K562 (cell line): ENCODE measurements at regions not wholly inside any gene's neighbourhood (a gene's known extent, or its start where the extent isn't known, plus 50 kb on each side); places are given as distances from the start of the nearest gene placed in this dataset.

Experiments used
- ASH1L ChIP-seq: fragments of 450-650 bp; IDR thresholded peaks from 2 replicates; pipeline ENCODE4 v1.6.1; 2018; ENCODE audit warnings: borderline replicate concordance, mild to moderate bottlenecking, low read depth; ENCODE audit not compliant: partially characterized antibody
- CBFB ChIP-seq: sonication (generic); formaldehyde crosslinking; IDR thresholded peaks from 2 replicates; pipeline ENCODE4 v1.4.0; 2020; ENCODE audit warnings: mild to moderate bottlenecking, missing genetic modification reagents
- CBX5 ChIP-seq: IDR thresholded peaks from 2 replicates; pipeline ENCODE4 v1.6.1; 2014; ENCODE audit warnings: low read depth, borderline replicate concordance
- CTCFL ChIP-seq: IDR thresholded peaks from 2 replicates; pipeline ENCODE4 v1.6.1; 2011; ENCODE audit warnings: borderline replicate concordance, low read depth, mild to moderate bottlenecking, moderate library complexity, low read length; ENCODE audit not compliant: insufficient read depth, poor library complexity, severe bottlenecking
- HDAC2 ChIP-seq: fragments of 450-650 bp; IDR thresholded peaks from 2 replicates; pipeline ENCODE4 v1.6.1; 2016; ENCODE audit warnings: mild to moderate bottlenecking
- HDAC3 ChIP-seq: fragments of 450-650 bp; IDR thresholded peaks from 2 replicates; pipeline ENCODE4 v1.6.1; 2018; ENCODE audit warnings: borderline replicate concordance, mild to moderate bottlenecking, moderate library complexity; ENCODE audit not compliant: partially characterized antibody
- MGA ChIP-seq: fragments of 450-650 bp; IDR thresholded peaks from 2 replicates; pipeline ENCODE4 v1.6.1; 2016; ENCODE audit warnings: mild to moderate bottlenecking, moderate library complexity
- ZNF197 ChIP-seq: fragments of 200-800 bp; sonication (Bioruptor generic); IDR thresholded peaks from 2 replicates; pipeline ENCODE4 v1.6.1; 2016; ENCODE audit warnings: low read depth, missing genetic modification characterization, missing compliant biosample characterization
- ZNF263 ChIP-seq: sonication (generic); formaldehyde crosslinking; IDR thresholded peaks from 2 replicates; pipeline ENCODE4 v1.8.0; 2022; ENCODE audit warnings: mild to moderate bottlenecking, missing genetic modification reagents, borderline replicate concordance
- ZNF639 ChIP-seq, 2 experiments: fragments of 200-800 bp in 1 of 2; sonication (Bioruptor generic) in 1 of 2; sonication (generic) in 1 of 2; formaldehyde crosslinking in 1 of 2; IDR thresholded peaks in 1 of 2; conservative IDR thresholded peaks in 1 of 2; 2 replicates each; pipeline versions ENCODE4 v1.5.0 to v1.6.1; 2016 to 2020; ENCODE audit warnings: missing compliant biosample characterization in 1 of 2, missing genetic modification characterization in 1 of 2, missing genetic modification reagents in 1 of 2

GRCh38 chr1:161440312-161440894, 64.9 kb upstream of the FCGR2A start (continued):
- TF ChIP-seq CTCFL (peak; percentile 74), HDAC2 (no peak), ZNF263 (CRISPR knock-in tag) (no peak), HDAC3 (no peak), ZNF197 (CRISPR knock-in tag) (no peak), ZNF639 (CRISPR knock-in tag; conservative IDR thresholded peaks at IDR 0.05 in 1 of 2, IDR thresholded peaks at IDR 0.05 in 1 of 2) (peak in 1 of 2 experiments; percentile 61; a peak in 1 of 4 replicates), MGA (no peak), CBX5 (no peak), CBFB (no peak), ASH1L (no peak)
